Astrocyte (in vitro differentiated cells and primary cell): ENCODE measurements at regions not wholly inside any gene's neighbourhood (a gene's known extent, or its start where the extent isn't known, plus 50 kb on each side); places are given as distances from the start of the nearest gene placed in this dataset.

Experiments used
- CTCF ChIP-seq: IDR thresholded peaks from 2 replicates; pipeline ENCODE4 v1.5.1; 2011; ENCODE audit warnings: low read depth, mild to moderate bottlenecking, inconsistent platforms, low read length, moderate library complexity; ENCODE audit not compliant: insufficient read depth
- EZH2 ChIP-seq: IDR thresholded peaks from 2 replicates; pipeline ENCODE4 v1.6.1; 2012; ENCODE audit warnings: mild to moderate bottlenecking, low read length, inconsistent platforms; ENCODE audit not compliant: insufficient read depth

- TF ChIP-seq EZH2 (no peak), CTCF (no peak)
Measured at GRCh38 chr6:66931787-66932186, 1224.8 kb upstream of the EYS start.
